ENCODE measurements at regions not wholly inside any gene's neighbourhood (a gene's known extent, or its start where the extent isn't known, plus 50 kb on each side); places are given as distances from the start of the nearest gene placed in this dataset.
"Not testable (repeated sequence)": the region's sequence is repeated elsewhere in the genome, so short reads cannot be mapped to it uniquely, and the experiment has no call there.

DNA sequence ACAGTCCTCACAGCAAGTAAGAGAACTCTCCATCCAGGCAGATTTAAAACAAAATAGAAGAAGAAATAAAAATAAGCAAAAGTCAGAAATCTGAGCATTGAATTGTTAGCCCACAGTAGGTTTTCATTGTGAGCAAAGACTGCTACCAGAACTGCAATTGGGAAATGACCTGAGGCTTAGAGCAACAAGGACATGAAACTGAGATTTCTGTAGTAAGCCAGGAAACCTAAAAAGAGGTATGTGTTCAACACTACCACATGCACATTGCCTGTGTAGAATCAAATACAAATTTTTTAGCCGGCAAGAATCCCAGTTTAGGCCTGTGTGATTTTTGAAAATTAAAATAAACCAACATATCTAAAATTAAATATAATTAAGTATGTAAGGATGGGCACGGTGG, 928.4 kb upstream of the WWC1 start:
- Mint-ChIP-seq H3K4me1 (ENCODE audit: low read depth) (no peaks in the 10 kb centered on the region), H3K27ac (no peak overlapping the region), H3K4me3 (no peak overlapping the region), H3K27me3 (no peaks in the 10 kb centered on the region), H3K36me3 (ENCODE audit: low read depth) (no peaks in the 10 kb centered on the region), H3K9me3 (peaks cover 4% of the 10 kb centered on the region)

- peaks cover 18% of the 10 kb centered on the region for H3K9me3 Mint-ChIP-seq
- H3K4me3 Mint-ChIP-seq = no peak overlapping the region
- H3K36me3 Mint-ChIP-seq (ENCODE audit: low read depth) = no peaks in the 10 kb centered on the region
- H3K27me3 Mint-ChIP-seq = no peaks in the 10 kb centered on the region
- no peaks in the 10 kb centered on the region for H3K4me1 Mint-ChIP-seq (ENCODE audit: low read depth)
- no peak overlapping the region for H3K27ac Mint-ChIP-seq
These were observed 916.3 kb upstream of the WWC1 start for GRCh38 chr5:167375125-167375524.

GRCh38 chr5:167378894-167379723, 912.3 kb upstream of the WWC1 start:
- H3K27me3 Mint-ChIP-seq = no peaks in the 10 kb centered on the region
- no peak overlapping the region for H3K27ac Mint-ChIP-seq
- no peak overlapping the region for H3K4me3 Mint-ChIP-seq
- no peaks in the 10 kb centered on the region for H3K4me1 Mint-ChIP-seq (ENCODE audit: low read depth)
- H3K36me3 Mint-ChIP-seq (ENCODE audit: low read depth) = no peaks in the 10 kb centered on the region
- H3K9me3 Mint-ChIP-seq = peaks cover 19% of the 10 kb centered on the region

GRCh38 chr5:167381457-167381856, 910.0 kb upstream of the WWC1 start:
- H3K9me3 Mint-ChIP-seq = peaks cover 8% of the 10 kb centered on the region
- H3K27me3 Mint-ChIP-seq = no peaks in the 10 kb centered on the region
- no peaks in the 10 kb centered on the region for H3K36me3 Mint-ChIP-seq (ENCODE audit: low read depth)
- H3K27ac Mint-ChIP-seq = no peak overlapping the region
- H3K4me1 Mint-ChIP-seq (ENCODE audit: low read depth) = no peaks in the 10 kb centered on the region
- H3K4me3 Mint-ChIP-seq = no peak overlapping the region

DNA sequence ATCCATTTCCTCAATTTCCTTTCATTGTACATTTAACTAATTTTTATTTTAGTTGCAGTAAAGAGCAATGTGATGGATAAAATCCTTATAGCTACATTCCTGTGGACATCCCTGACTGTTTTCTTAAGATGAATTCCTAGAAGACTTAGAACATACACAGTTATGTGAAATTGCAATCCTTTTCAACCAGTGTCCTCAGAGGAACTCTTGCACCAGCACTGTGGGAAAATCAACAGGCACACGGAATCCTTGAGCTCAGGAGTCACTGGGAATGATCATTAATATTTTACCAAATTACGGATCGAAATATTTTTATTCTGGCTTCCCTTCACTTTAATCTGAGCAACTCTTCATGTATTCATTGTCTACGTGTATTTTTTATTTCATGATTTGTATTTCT, 901.9 kb upstream of the WWC1 start:
- H3K4me1 Mint-ChIP-seq (ENCODE audit: low read depth) = no peaks in the 10 kb centered on the region
- no peak overlapping the region for H3K27ac Mint-ChIP-seq
- no peak overlapping the region for H3K4me3 Mint-ChIP-seq
- H3K9me3 Mint-ChIP-seq = peaks cover 14% of the 10 kb centered on the region
- H3K36me3 Mint-ChIP-seq (ENCODE audit: low read depth) = no peaks in the 10 kb centered on the region
- no peaks in the 10 kb centered on the region for H3K27me3 Mint-ChIP-seq

GRCh38 chr5:167391286-167391685, 900.2 kb upstream of the WWC1 start:
- H3K9me3 Mint-ChIP-seq = peaks cover 14% of the 10 kb centered on the region
- not testable (repeated sequence) for H3K4me3 Mint-ChIP-seq; H3K27me3 Mint-ChIP-seq; H3K36me3 Mint-ChIP-seq (ENCODE audit: low read depth); H3K27ac Mint-ChIP-seq; H3K4me1 Mint-ChIP-seq (ENCODE audit: low read depth)

DNA sequence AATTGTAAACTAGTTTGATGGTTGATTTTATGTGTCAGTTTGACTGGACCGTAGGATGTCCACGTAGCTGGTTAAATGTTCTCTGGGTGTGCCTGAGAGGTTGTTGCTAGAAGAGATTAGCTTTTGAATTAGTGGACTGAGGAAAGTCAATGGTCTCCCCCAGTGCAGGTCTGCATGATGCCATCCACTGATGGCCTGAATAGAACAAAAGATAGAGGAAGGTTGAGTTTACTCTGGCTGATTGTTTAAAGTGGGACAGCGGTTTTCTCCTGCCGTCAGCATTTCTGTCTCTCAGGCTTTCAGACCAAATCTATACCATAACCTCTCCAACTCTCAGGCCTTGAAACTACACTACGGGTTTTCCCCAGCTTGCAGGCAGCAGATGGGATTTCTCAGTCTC, 899.2 kb upstream of the WWC1 start:
- Mint-ChIP-seq H3K4me1 (ENCODE audit: low read depth) (no peaks in the 10 kb centered on the region), H3K36me3 (ENCODE audit: low read depth) (no peaks in the 10 kb centered on the region), H3K27ac (no peak overlapping the region), H3K9me3 (peaks cover 14% of the 10 kb centered on the region), H3K4me3 (no peak overlapping the region), H3K27me3 (no peaks in the 10 kb centered on the region)

- Mint-ChIP-seq H3K27ac (no peak overlapping the region), H3K4me3 (no peak overlapping the region), H3K4me1 (ENCODE audit: low read depth) (no peaks in the 10 kb centered on the region), H3K9me3 (peaks cover 9% of the 10 kb centered on the region), H3K36me3 (ENCODE audit: low read depth) (no peaks in the 10 kb centered on the region), H3K27me3 (no peaks in the 10 kb centered on the region)
These were observed 898.1 kb upstream of the WWC1 start for GRCh38 chr5:167393358-167393757.

- H3K9me3 Mint-ChIP-seq = peaks cover 10% of the 10 kb centered on the region
- H3K4me3 Mint-ChIP-seq = no peak overlapping the region
- H3K27ac Mint-ChIP-seq = no peak overlapping the region
- no peaks in the 10 kb centered on the region for H3K36me3 Mint-ChIP-seq (ENCODE audit: low read depth)
- no peaks in the 10 kb centered on the region for H3K27me3 Mint-ChIP-seq
- H3K4me1 Mint-ChIP-seq (ENCODE audit: low read depth) = no peaks in the 10 kb centered on the region
These were observed 888.8 kb upstream of the WWC1 start for GRCh38 chr5:167402671-167403070.

GRCh38 chr5:167406513-167406912, 884.9 kb upstream of the WWC1 start:
- Mint-ChIP-seq H3K4me1 (ENCODE audit: low read depth) (no peaks in the 10 kb centered on the region), H3K4me3 (no peak overlapping the region), H3K9me3 (no peaks in the 10 kb centered on the region), H3K36me3 (ENCODE audit: low read depth) (no peaks in the 10 kb centered on the region), H3K27me3 (no peaks in the 10 kb centered on the region), H3K27ac (no peak overlapping the region)

GRCh38 chr5:167412556-167412955, 878.9 kb upstream of the WWC1 start:
- Mint-ChIP-seq H3K9me3 (peaks cover 10% of the 10 kb centered on the region), H3K27me3 (no peaks in the 10 kb centered on the region), H3K4me3 (no peak overlapping the region), H3K36me3 (ENCODE audit: low read depth) (no peaks in the 10 kb centered on the region), H3K4me1 (ENCODE audit: low read depth) (no peaks in the 10 kb centered on the region), H3K27ac (no peak overlapping the region)

DNA sequence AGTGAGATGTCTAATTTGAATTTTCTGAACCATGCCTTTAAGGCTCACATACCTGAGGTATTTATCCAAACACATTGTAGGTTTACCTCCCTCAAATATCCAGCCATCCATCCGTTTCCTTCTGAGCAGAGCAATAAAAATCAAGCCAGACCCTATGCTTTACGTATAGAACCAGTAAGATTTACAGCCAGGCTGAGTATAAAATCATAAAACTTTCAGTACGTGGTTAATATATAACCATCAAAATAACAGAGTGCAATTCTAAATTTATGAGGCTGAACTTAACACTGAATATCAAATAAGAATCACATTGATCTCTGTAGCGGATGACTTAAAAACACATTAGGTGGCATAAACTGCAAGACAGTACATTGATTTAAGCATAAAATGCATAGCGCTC, 877.9 kb upstream of the WWC1 start:
- peaks cover 10% of the 10 kb centered on the region for H3K9me3 Mint-ChIP-seq
- H3K27me3 Mint-ChIP-seq = no peaks in the 10 kb centered on the region
- H3K27ac Mint-ChIP-seq = no peak overlapping the region
- no peaks in the 10 kb centered on the region for H3K4me1 Mint-ChIP-seq (ENCODE audit: low read depth)
- H3K4me3 Mint-ChIP-seq = no peak overlapping the region
- H3K36me3 Mint-ChIP-seq (ENCODE audit: low read depth) = no peaks in the 10 kb centered on the region

DNA sequence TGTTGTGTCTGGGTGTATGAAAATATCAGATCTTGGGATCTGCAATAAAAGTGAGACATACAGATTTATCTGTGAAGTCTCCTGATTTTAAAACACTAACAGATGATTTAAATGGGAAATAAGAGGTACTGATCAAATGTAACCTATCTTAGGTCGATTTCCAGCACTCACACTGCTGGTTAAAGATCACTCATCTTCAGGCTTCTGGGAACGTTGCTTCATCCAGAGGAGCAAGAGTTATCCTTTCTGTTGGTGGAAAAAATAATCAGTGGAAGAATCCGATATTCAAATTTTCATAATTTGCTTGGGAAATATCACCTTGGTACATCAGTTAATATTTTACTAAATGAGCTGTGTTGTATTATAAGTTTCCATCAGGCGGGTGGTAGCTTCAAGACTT, 876.8 kb upstream of the WWC1 start:
- H3K27me3 Mint-ChIP-seq = no peaks in the 10 kb centered on the region
- H3K27ac Mint-ChIP-seq = no peak overlapping the region
- H3K36me3 Mint-ChIP-seq (ENCODE audit: low read depth) = no peaks in the 10 kb centered on the region
- H3K4me3 Mint-ChIP-seq = no peak overlapping the region
- peaks cover 10% of the 10 kb centered on the region for H3K9me3 Mint-ChIP-seq
- H3K4me1 Mint-ChIP-seq (ENCODE audit: low read depth) = no peaks in the 10 kb centered on the region

GRCh38 chr5:167415779-167416746, 875.4 kb upstream of the WWC1 start:
- Mint-ChIP-seq H3K27me3 (no peaks in the 10 kb centered on the region), H3K9me3 (peaks cover 10% of the 10 kb centered on the region), H3K36me3 (ENCODE audit: low read depth) (no peaks in the 10 kb centered on the region), H3K4me3 (no peak overlapping the region), H3K27ac (no peak overlapping the region), H3K4me1 (ENCODE audit: low read depth) (no peaks in the 10 kb centered on the region)

- H3K27ac Mint-ChIP-seq = no peak overlapping the region
- H3K36me3 Mint-ChIP-seq (ENCODE audit: low read depth) = no peaks in the 10 kb centered on the region
- H3K4me1 Mint-ChIP-seq (ENCODE audit: low read depth) = no peaks in the 10 kb centered on the region
- H3K9me3 Mint-ChIP-seq = peaks cover 7% of the 10 kb centered on the region
- H3K4me3 Mint-ChIP-seq = no peak overlapping the region
- H3K27me3 Mint-ChIP-seq = no peaks in the 10 kb centered on the region
These were observed 873.8 kb upstream of the WWC1 start for GRCh38 chr5:167417662-167418061.
